GM19452 (cell line): ENCODE measurements at regions not wholly inside any gene's neighbourhood (a gene's known extent, or its start where the extent isn't known, plus 50 kb on each side); places are given as distances from the start of the nearest gene placed in this dataset.
A peak's percentile ranks its signal among the peaks of the same experiment; 100 is the strongest.
"Not testable (repeated sequence)": the region's sequence is repeated elsewhere in the genome, so short reads cannot be mapped to it uniquely, and the experiment has no call there.

Source experiments
- ATAC-seq: cut with Tn5 transposase; IDR thresholded peaks from one replicate; pipeline ENCODE4 v1.9.1; 2021; ENCODE audit not compliant: unreplicated experiment

GRCh38 chr13:54004026-54004699, 975.5 kb downstream of the OLFM4 start:
- no peak for ATAC-seq

DNA sequence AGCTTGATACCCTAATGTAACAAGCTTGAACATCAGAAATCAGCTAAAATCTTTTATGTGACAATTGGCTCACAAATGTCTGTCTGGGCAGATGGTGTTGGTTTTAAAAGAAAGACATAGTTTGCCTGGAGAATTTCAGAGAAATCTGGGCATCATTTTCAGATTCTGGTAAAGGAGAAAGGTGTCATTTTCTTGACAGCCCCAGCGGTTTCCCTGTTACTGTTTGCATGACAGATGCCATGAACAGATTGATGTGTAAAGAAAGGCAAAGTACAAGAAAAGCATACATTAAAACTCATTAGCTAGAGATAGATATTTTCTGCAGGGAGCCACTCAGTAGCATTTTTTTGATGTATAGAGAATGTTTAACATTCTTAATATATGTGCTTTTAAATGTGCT, 987.9 kb downstream of the OLFM4 start:
- ATAC-seq = no peak

- no peak for ATAC-seq
These were observed 989.9 kb downstream of the OLFM4 start for GRCh38 chr13:54018485-54018884.

GRCh38 chr13:54029226-54029625, 1000.6 kb downstream of the OLFM4 start:
- peak; percentile 100 for ATAC-seq

GRCh38 chr13:54029720-54030119, 1001.1 kb downstream of the OLFM4 start:
- ATAC-seq = no peak

DNA sequence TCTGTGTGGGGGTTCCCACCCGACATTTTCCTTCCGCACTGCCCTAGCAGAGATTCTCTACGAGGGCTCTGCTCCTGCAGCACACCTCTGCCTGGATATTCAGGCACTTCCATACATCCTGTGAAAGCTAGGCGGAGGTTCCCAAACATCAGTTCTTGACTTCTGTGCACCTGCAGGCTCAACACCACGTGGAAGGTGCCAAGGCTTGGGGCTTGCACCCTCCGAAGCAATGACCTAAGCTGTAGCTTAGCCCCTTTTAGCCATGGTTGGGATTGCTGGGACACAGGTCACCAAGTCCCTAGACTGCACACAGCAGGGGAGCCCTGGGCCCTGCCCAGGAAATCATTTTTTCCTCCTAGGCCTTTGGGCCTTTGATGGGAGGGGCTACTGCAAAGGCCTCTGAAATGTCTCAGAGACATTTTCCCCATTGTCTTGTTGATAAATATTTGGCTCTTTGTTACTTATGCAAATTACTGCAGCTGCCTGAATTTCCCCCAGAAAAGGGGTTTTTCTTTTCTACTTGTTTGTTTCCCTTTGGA, 1004.8 kb downstream of the OLFM4 start:
- no peak for ATAC-seq

DNA sequence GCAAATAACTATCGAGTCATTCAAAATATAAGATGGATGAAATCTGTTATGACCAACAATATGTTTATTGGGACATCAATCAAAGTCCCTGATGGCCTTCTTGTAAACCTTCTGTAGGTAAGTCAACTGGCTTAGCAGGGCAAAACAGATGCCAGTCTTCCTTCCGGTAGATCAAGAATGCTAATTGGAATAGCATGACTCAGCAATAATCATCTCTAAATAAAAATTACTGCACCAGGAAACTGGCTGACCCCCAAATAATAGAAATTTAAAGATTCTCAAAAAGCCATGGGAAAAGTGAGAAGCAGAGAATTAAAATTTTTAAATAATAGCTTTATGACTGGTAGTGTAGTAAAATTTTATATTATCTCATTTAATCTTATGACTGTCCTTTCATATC, 1005.4 kb downstream of the OLFM4 start:
- no peak for ATAC-seq

DNA sequence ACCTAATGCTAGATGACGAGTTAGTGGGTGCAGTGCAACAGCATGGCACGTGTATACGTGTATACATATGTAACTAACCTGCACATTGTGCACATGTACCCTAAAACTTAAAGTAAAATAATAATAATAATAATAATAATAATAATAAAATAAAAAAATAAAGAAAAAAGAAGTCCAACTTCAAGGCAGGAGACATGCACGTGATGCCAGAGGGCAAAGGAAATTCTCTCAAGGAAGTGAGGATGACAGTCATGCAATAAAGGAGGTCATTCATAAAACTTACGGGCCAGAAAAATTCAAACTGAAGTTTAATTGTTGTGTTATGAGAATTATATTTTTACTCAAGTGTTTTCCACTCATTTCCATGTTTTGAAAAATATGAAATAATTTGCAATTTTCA, 1028.8 kb downstream of the OLFM4 start:
- ATAC-seq = not testable (repeated sequence)

- ATAC-seq = not testable (repeated sequence)
These were observed 1041.3 kb downstream of the OLFM4 start for GRCh38 chr13:54069958-54070357.

DNA sequence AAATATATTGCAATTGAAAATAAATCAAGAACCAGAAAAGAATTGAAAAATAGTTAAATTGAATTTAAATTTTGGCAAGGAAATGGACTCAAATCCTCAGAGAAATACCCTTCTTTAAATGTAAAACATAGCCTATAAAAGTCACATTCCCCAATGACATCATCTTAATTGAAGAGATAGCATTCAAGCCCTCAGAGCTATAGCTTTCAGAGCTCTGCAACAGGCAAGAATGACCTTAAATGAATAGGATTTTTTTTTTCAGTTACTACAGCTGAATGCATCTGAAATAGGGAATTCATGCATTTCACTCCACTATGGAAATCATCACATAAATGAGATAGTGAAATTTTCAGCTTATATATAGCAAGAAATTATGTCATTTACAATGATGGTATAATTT, 1049.0 kb downstream of the OLFM4 start:
- ATAC-seq = no peak

- ATAC-seq = no peak
These were observed 1049.8 kb downstream of the OLFM4 start for GRCh38 chr13:54078271-54078870.

DNA sequence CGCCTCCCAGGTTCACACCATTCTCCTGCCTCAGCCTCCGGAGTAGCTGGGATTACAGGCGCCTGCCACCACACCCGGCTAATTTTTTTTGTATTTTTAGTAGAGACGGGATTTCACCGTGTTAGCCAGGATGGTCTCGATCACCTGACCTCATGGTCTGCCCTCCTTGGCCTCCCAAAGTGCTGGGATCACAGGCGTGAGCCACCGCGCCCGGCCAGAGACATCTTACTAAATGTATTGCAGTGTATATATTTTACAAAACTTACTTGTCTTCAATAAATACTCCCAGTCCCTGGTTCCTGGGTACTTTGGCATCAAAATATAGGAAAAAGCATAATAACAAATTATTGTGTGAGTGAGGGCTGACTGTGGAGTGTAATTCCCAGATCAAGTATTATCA, 1053.7 kb downstream of the OLFM4 start:
- not testable (repeated sequence) for ATAC-seq

GRCh38 chr13:54091884-54092283, 1063.3 kb downstream of the OLFM4 start:
- no peak for ATAC-seq

GRCh38 chr13:54092686-54093085, 1064.1 kb downstream of the OLFM4 start:
- ATAC-seq = no peak

DNA sequence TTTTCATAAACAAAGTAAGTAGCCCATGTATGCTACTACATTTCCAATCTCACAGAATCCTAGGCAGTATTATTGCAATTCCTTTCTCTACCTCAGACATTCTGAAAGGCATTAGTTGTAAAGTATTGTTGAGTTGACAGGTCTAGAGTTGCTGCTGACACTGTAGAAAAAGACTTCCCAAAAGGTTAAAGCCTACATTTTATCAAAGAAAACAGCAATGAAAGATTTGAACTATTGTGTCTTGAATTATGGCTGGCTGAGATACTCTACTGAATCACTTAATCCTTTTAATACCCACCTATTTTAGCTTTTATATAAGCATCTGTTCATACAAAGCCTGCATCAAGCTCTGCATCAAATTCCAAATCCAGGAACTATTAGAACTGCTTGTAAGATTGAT, 1082.0 kb downstream of the OLFM4 start:
- no peak for ATAC-seq

GRCh38 chr13:54124700-54125099, 1096.1 kb downstream of the OLFM4 start:
- ATAC-seq = no peak

DNA sequence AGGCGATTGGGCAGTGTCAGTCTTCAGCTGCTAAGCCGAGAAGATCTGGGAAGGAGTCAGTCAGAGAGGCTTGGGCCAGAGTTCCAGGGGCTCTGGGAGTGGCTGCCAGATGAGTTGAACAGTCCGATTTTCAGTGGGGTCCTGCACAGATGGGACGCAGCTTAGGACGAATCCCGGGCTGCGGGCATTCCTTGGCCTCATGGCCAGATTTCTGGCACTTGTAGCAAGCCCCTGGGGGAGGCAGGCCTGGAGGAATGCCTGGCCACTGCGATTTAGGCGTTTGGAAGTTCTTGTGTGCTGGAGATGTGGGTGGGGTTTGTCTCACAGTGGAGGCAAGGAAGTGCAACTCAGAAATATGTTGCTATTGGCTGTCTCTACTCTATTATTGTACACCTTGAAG, 1102.3 kb downstream of the OLFM4 start:
- ATAC-seq = not testable (repeated sequence)

- not testable (repeated sequence) for ATAC-seq
These were observed 1102.8 kb downstream of the OLFM4 start for GRCh38 chr13:54131433-54131832.

GRCh38 chr13:54132127-54132526, 1103.5 kb downstream of the OLFM4 start:
- ATAC-seq = not testable (repeated sequence)

DNA sequence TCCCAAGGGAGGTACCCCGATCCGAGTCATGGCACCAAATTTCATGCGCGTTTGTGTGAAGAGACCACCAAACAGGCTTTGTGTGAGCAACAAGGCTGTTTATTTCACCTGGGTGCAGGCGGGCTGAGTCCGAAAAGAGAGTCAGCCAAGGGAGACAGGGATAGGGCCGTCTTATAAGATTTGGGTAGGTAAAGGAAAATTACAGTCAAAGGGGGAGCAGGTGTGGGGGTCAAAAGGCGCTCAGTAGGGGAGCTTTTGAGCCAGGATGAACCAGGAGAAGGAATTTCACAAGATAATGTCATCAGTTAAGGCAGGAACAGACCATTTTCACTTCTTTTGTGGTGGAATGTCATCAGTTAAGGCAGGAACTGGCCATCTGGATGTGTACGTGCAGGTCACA, 1104.1 kb downstream of the OLFM4 start:
- not testable (repeated sequence) for ATAC-seq

- ATAC-seq = no peak
These were observed 1105.1 kb downstream of the OLFM4 start for GRCh38 chr13:54133746-54134145.

DNA sequence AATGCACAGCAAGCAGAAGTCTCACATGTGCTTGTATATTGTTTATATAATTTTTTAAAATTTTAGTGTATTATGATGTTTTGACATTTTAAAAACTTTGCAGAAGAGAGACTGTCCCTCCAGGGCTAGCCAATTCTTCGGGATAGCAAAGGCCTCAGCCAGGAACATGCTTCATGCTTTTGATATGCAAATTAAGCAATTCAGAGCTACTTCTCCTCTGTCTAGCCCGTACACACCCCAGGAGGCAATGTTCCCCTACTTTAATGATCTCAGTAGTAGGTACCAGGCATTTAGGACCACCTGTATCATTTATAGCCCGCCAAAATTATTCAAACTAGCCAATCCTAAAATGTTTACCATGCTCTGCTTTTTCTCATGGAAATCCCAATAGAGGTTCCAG, 1116.2 kb downstream of the OLFM4 start:
- ATAC-seq = no peak

DNA sequence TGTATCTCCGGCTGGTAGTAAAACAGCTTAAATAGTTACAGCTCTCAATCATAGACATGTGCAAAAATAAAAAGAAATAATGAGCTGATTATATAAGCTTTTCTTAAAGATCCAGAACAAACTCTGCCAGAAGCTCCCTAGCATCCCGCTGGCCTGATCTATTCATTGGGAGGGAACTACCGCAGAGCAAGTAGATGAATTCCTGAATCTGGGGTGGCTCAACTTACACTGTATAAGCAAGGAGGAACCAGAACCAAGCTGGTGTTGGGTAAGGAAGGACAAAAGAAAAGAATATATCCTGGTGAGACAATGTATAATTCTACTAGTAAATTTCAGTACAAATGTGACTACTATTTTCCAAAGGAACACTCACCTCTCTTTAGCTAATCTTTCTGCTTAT, 1122.2 kb downstream of the OLFM4 start:
- ATAC-seq = no peak
